Duodenal mucosa (tissue), 2 donors: ENCODE measurements at regions not wholly inside any gene's neighbourhood (a gene's known extent, or its start where the extent isn't known, plus 50 kb on each side); places are given as distances from the start of the nearest gene placed in this dataset.

Experiments used
- H3K27ac ChIP-seq: one replicate; pipeline ENCODE4 v1.7.0; 2013; ENCODE audit warnings: low read depth, low read length
- H3K27me3 ChIP-seq, 2 donors: one replicate each; pipeline ENCODE4 v1.7.0; 2013; ENCODE audit warnings: low read length in 2 of 2, control low read depth in 1 of 2; ENCODE audit not compliant: insufficient read depth in 2 of 2, control insufficient read depth in 1 of 2
- H3K36me3 ChIP-seq, 2 donors: one replicate each; pipeline ENCODE4 v1.7.0; 2013; ENCODE audit warnings: low read length in 2 of 2, control low read depth in 1 of 2; ENCODE audit not compliant: insufficient read depth in 2 of 2, control insufficient read depth in 1 of 2
- H3K4me1 ChIP-seq, 2 donors: one replicate each; pipeline ENCODE4 v1.7.0; 2013; ENCODE audit warnings: low read length in 2 of 2, control low read depth in 1 of 2; ENCODE audit not compliant: insufficient read depth in 2 of 2, control insufficient read depth in 1 of 2
- H3K4me3 ChIP-seq, 2 donors: one replicate each; pipeline ENCODE4 v1.7.0; 2013; ENCODE audit warnings: low read length in 2 of 2, low read depth in 1 of 2
- H3K9ac ChIP-seq, 2 donors: one replicate each; pipeline ENCODE4 v1.7.0; 2013; ENCODE audit warnings: low read length in 2 of 2, low read depth in 1 of 2
- H3K9me3 ChIP-seq, 2 donors: one replicate each; pipeline ENCODE4 v1.7.0; 2013; ENCODE audit warnings: low read length in 2 of 2, control low read depth in 1 of 2; ENCODE audit not compliant: control insufficient read depth in 1 of 2

DNA sequence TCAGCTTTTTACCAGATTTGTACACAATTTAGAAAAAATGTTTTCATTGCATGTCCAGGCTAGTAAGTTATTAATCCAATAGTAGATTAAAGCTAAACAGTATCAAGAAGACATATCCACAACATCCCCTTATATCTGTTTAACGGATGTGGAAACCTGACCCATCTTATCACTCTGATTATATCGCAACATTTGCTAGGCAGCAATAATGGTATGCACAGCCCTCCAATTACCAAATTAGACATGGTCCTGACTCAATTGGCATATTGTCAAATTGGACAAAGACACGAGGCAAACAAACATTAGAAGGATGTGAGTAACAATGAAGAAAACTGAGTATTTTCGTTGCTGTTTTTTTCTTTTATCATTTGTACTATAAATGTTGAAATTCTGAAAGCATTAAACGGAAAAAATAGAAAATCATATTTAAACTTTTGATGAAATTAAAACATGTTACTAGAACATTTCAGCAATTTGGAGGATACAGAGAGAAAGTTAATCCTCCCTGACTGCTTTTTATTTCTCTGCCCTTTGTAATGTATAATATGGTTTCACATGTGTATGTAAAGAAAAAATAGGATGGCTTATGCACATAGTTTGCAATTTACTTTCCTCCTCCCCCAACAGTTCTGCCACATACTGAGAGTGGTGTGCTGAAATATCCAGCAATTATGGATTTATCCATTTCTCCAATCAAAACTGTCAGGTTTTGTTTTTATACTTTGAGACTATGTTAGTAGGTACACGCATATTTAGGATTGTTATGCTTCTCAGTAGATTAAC, 633.7 kb downstream of the ZIC1 start:
- Histone ChIP-seq H3K4me3 (no peak overlapping the region), H3K9ac (no peak overlapping the region), H3K36me3 (no peaks in the 10 kb centered on the region), H3K27me3 (no peaks in the 10 kb centered on the region), H3K27ac (no peak overlapping the region), H3K4me1 (no peaks in the 10 kb centered on the region), H3K9me3 (no peaks in the 10 kb centered on the region)

DNA sequence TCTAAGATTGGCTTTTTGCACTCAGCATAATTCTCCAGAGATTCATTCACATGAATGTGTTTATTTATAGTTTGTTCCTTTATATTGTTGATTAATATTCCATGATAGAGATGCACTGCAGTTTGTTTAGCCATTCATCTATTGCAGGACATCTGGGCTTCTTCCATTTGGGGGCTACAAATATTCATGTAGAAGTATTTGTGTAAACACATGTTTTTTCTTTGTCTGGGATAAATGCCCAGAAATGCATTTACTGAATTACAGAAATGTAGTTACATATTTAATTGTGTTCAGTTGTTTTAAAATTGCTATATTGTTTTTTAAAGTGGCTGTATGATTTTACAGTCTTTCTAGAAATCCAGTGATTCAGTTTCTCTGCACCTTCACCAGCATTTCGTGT, 635.0 kb downstream of the ZIC1 start:
- H3K9ac ChIP-seq = no peak overlapping the region
- H3K4me1 ChIP-seq = no peaks in the 10 kb centered on the region
- no peaks in the 10 kb centered on the region for H3K36me3 ChIP-seq
- no peak overlapping the region for H3K27ac ChIP-seq
- no peaks in the 10 kb centered on the region for H3K9me3 ChIP-seq
- H3K4me3 ChIP-seq = no peak overlapping the region
- no peaks in the 10 kb centered on the region for H3K27me3 ChIP-seq

GRCh38 chr3:148054999-148055398, 642.7 kb upstream of the AGTR1 start:
- no peaks in the 10 kb centered on the region for H3K4me1 ChIP-seq
- H3K27ac ChIP-seq = no peak overlapping the region
- no peaks in the 10 kb centered on the region for H3K27me3 ChIP-seq
- H3K9me3 ChIP-seq = no peaks in the 10 kb centered on the region
- H3K4me3 ChIP-seq = no peak overlapping the region
- H3K36me3 ChIP-seq = no peaks in the 10 kb centered on the region
- no peak overlapping the region for H3K9ac ChIP-seq

DNA sequence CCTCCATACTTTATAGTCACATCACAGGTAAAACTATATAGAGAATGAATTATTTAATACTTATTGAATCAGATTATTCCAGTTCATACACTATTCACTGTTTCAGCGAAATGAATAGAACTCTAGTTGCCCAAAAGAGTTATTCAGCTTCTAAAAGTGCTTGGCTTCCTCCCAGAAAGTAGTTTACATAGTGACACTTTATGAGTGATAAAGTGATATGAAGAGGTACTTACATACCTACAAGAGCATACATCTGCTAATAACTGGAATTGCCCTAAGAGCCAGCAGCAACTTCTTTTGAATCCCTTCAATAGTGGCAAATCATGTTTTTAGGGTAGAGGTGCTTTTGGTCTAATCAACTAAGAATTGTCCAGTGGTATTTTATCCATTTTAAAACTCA, 635.1 kb upstream of the AGTR1 start:
- Histone ChIP-seq H3K4me3 (no peak overlapping the region), H3K9me3 (no peaks in the 10 kb centered on the region), H3K27ac (no peak overlapping the region), H3K36me3 (no peaks in the 10 kb centered on the region), H3K9ac (no peak overlapping the region), H3K4me1 (no peaks in the 10 kb centered on the region), H3K27me3 (no peaks in the 10 kb centered on the region)

DNA sequence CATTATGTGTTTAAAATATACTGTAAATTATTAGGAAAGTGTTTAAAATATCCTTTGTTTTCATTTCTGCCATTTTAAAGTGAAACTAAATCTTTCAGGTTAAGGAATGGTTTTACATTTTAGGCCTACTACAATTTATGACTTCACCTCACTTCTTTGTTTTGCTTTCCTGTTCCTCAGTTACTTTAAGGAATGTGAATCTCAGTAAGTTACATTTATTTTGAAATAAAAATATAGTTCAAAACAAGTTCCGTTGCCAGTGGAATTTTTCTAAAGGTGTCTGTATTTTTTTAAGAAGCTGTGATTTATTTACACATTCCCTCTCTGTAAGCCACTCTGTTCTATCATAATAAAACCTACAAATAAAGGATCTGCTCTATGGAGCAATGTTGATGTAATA, 630.9 kb upstream of the AGTR1 start:
- H3K27me3 ChIP-seq = no peaks in the 10 kb centered on the region
- H3K4me1 ChIP-seq = no peaks in the 10 kb centered on the region
- no peak overlapping the region for H3K9ac ChIP-seq
- H3K27ac ChIP-seq = no peak overlapping the region
- no peaks in the 10 kb centered on the region for H3K36me3 ChIP-seq
- no peak overlapping the region for H3K4me3 ChIP-seq
- H3K9me3 ChIP-seq = no peaks in the 10 kb centered on the region

GRCh38 chr3:148068466-148068865, 629.2 kb upstream of the AGTR1 start:
- Histone ChIP-seq H3K27ac (no peak overlapping the region), H3K9ac (no peak overlapping the region), H3K27me3 (no peaks in the 10 kb centered on the region), H3K4me3 (no peak overlapping the region), H3K4me1 (no peaks in the 10 kb centered on the region), H3K36me3 (no peaks in the 10 kb centered on the region), H3K9me3 (no peaks in the 10 kb centered on the region)

DNA sequence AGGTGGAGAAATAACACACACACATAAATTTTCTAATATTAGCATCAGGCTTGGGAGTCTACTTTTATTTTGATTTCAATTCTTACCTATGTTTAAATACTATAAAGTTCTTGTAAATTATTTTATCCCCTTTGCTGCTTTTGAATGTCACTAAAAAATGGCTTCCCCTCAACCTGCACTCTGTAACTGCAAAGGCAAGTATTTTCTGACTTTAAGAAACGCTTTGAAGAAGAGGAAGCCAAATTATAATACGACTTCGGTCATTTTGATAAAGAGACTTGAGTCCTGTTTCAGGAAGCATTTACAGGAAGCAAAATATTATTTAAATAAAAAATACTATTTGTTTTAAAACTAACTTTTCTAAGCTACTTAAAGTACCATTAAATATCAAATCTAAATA, 627.7 kb upstream of the AGTR1 start:
- H3K4me3 ChIP-seq = no peak overlapping the region
- no peaks in the 10 kb centered on the region for H3K9me3 ChIP-seq
- no peaks in the 10 kb centered on the region for H3K27me3 ChIP-seq
- no peak overlapping the region for H3K9ac ChIP-seq
- no peak overlapping the region for H3K27ac ChIP-seq
- no peaks in the 10 kb centered on the region for H3K4me1 ChIP-seq
- no peaks in the 10 kb centered on the region for H3K36me3 ChIP-seq

GRCh38 chr3:148073721-148074456, 623.8 kb upstream of the AGTR1 start:
- no peaks in the 10 kb centered on the region for H3K27me3 ChIP-seq
- H3K27ac ChIP-seq = no peak overlapping the region
- H3K9me3 ChIP-seq = no peaks in the 10 kb centered on the region
- H3K9ac ChIP-seq = no peak overlapping the region
- H3K4me3 ChIP-seq = no peak overlapping the region
- no peaks in the 10 kb centered on the region for H3K36me3 ChIP-seq
- H3K4me1 ChIP-seq = no peaks in the 10 kb centered on the region

DNA sequence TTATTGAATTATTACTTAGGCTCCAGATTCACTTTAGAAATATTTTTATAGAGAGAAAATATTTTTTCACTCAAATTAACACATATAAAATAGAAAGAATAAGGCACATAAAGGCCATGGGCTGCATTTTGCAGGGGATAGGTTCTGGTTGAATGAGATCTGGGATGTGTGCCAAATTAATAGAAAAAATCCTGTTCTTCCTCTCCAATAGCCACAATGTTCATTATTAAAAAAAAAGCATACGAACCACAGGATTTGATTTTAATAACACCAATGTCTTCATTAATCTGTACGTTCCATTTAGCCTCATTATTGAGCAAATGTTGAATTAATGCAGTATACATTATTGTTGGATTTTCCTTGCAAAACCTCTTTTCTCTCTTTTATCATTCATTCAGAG, 622.8 kb upstream of the AGTR1 start:
- H3K36me3 ChIP-seq = no peaks in the 10 kb centered on the region
- no peak overlapping the region for H3K4me3 ChIP-seq
- H3K9me3 ChIP-seq = no peaks in the 10 kb centered on the region
- no peaks in the 10 kb centered on the region for H3K27me3 ChIP-seq
- H3K27ac ChIP-seq = no peak overlapping the region
- H3K4me1 ChIP-seq = no peaks in the 10 kb centered on the region
- H3K9ac ChIP-seq = no peak overlapping the region

GRCh38 chr3:148075771-148076716, 621.7 kb upstream of the AGTR1 start:
- H3K4me3 ChIP-seq = no peak overlapping the region
- no peaks in the 10 kb centered on the region for H3K9me3 ChIP-seq
- no peak overlapping the region for H3K9ac ChIP-seq
- no peak overlapping the region for H3K27ac ChIP-seq
- no peaks in the 10 kb centered on the region for H3K4me1 ChIP-seq
- H3K36me3 ChIP-seq = no peaks in the 10 kb centered on the region
- no peaks in the 10 kb centered on the region for H3K27me3 ChIP-seq
